ENCODE measurements at regions not wholly inside any gene's neighbourhood (a gene's known extent, or its start where the extent isn't known, plus 50 kb on each side); places are given as distances from the start of the nearest gene placed in this dataset.

DNA sequence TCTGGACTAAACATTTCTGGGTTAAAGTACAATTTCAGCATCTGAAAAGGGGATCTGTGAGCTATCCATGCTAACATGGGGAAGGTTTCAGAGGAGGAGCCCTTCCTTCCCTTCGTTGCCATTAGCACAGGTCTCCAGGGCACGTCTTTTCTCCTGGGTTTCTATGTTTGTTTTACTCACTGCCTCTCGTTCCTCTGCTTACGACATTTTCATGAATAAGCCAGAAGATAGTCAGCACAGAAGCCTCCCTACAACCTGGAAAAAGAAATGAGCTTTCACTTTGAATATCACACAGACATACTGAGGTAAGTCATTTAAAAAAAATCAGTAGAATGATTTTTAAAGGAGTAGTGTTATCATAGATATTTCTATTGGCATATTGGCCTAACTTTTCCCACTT is 117.2 kb upstream of the KCNMB2 start:
- Mint-ChIP-seq H3K4me3 (ENCODE audit: low read depth, unreplicated experiment) (no peak overlapping the region), H3K4me1 (ENCODE audit: low read depth, unreplicated experiment) (peaks cover 26% of the 10 kb centered on the region), H3K36me3 (ENCODE audit: insufficient read depth, unreplicated experiment) (no peaks in the 10 kb centered on the region), H3K9me3 (ENCODE audit: low read depth, unreplicated experiment) (no peaks in the 10 kb centered on the region), H3K27ac (ENCODE audit: unreplicated experiment) (no peak overlapping the region), H3K27me3 (ENCODE audit: unreplicated experiment) (no peaks in the 10 kb centered on the region)
- no TSS peak for BruUV-seq (replicated peaks)
- no peak for DNase-seq
- CTCF ChIA-PET = interaction anchor here (0.6 kb wide), 1 partner anchor 1770 kb away, joined by 3 read pairs; no protein-coding TSS in a partner anchor
- intact Hi-C loops (cut with micrococcal nuclease; ENCODE audit: unreplicated experiment) = no loop called here
- TF ChIP-seq, protein P1, sequence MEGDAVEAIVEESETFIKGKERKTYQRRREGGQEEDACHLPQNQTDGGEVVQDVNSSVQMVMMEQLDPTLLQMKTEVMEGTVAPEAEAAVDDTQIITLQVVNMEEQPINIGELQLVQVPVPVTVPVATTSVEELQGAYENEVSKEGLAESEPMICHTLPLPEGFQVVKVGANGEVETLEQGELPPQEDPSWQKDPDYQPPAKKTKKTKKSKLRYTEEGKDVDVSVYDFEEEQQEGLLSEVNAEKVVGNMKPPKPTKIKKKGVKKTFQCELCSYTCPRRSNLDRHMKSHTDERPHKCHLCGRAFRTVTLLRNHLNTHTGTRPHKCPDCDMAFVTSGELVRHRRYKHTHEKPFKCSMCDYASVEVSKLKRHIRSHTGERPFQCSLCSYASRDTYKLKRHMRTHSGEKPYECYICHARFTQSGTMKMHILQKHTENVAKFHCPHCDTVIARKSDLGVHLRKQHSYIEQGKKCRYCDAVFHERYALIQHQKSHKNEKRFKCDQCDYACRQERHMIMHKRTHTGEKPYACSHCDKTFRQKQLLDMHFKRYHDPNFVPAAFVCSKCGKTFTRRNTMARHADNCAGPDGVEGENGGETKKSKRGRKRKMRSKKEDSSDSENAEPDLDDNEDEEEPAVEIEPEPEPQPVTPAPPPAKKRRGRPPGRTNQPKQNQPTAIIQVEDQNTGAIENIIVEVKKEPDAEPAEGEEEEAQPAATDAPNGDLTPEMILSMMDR (IDR thresholded peaks at IDR 0.05; ENCODE audit: unreplicated experiment) = no peak

- no peak for DNase-seq
- Mint-ChIP-seq H3K27me3 (ENCODE audit: unreplicated experiment) (no peaks in the 10 kb centered on the region), H3K9me3 (ENCODE audit: low read depth, unreplicated experiment) (no peaks in the 10 kb centered on the region), H3K36me3 (ENCODE audit: insufficient read depth, unreplicated experiment) (no peaks in the 10 kb centered on the region), H3K27ac (ENCODE audit: unreplicated experiment) (no peak overlapping the region), H3K4me1 (ENCODE audit: low read depth, unreplicated experiment) (peaks cover 26% of the 10 kb centered on the region), H3K4me3 (ENCODE audit: low read depth, unreplicated experiment) (no peak overlapping the region)
- intact Hi-C loops (cut with micrococcal nuclease; ENCODE audit: unreplicated experiment) = no loop called here
- TF ChIP-seq, protein P1 (IDR thresholded peaks at IDR 0.05; ENCODE audit: unreplicated experiment) = no peak
- no TSS peak for BruUV-seq (replicated peaks)
- CTCF ChIA-PET = no interaction called here
These were observed 116.2 kb upstream of the KCNMB2 start for GRCh38 chr3:178420033-178420432.

GRCh38 chr3:178421069-178421468 is 115.2 kb upstream of the KCNMB2 start:
- Mint-ChIP-seq H3K4me3 (ENCODE audit: low read depth, unreplicated experiment) (no peak overlapping the region), H3K36me3 (ENCODE audit: insufficient read depth, unreplicated experiment) (no peaks in the 10 kb centered on the region), H3K27ac (ENCODE audit: unreplicated experiment) (no peak overlapping the region), H3K4me1 (ENCODE audit: low read depth, unreplicated experiment) (peaks cover 26% of the 10 kb centered on the region), H3K9me3 (ENCODE audit: low read depth, unreplicated experiment) (no peaks in the 10 kb centered on the region), H3K27me3 (ENCODE audit: unreplicated experiment) (no peaks in the 10 kb centered on the region)
- TF ChIP-seq, protein P1 (IDR thresholded peaks at IDR 0.05; ENCODE audit: unreplicated experiment) = no peak
- DNase-seq = no peak
- CTCF ChIA-PET = no interaction called here
- BruUV-seq (replicated peaks) = no TSS peak
- intact Hi-C loops (cut with micrococcal nuclease; ENCODE audit: unreplicated experiment) = no loop called here

DNA sequence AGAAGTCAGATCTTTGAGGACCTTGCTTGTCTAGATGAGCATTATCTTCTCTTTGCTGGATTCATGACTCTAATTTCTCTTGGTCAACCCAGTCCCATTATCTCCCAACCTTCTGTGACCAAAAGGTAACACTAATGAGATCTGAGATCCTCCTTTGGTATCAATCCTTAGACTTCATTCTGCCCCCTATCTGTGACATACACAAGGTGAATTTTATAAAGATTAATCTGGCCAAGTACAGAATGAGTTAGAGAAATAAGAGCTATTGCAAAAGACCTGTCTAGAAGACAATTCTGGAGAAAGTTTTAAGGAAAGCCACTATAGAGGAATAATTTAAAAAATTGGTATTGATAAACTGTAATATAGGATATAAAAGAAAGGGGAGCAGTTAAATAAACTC is 113.8 kb upstream of the KCNMB2 start:
- TF ChIP-seq, protein P1 (IDR thresholded peaks at IDR 0.05; ENCODE audit: unreplicated experiment) = no peak
- H3K36me3 Mint-ChIP-seq (ENCODE audit: insufficient read depth, unreplicated experiment) = no peaks in the 10 kb centered on the region
- DNase-seq = no peak
- no TSS peak for BruUV-seq (replicated peaks)
- no peaks in the 10 kb centered on the region for H3K9me3 Mint-ChIP-seq (ENCODE audit: low read depth, unreplicated experiment)
- H3K4me3 Mint-ChIP-seq (ENCODE audit: low read depth, unreplicated experiment) = no peak overlapping the region
- CTCF ChIA-PET = no interaction called here
- intact Hi-C loops (cut with micrococcal nuclease; ENCODE audit: unreplicated experiment) = no loop called here
- H3K27ac Mint-ChIP-seq (ENCODE audit: unreplicated experiment) = no peak overlapping the region
- no peaks in the 10 kb centered on the region for H3K27me3 Mint-ChIP-seq (ENCODE audit: unreplicated experiment)
- H3K4me1 Mint-ChIP-seq (ENCODE audit: low read depth, unreplicated experiment) = peaks cover 26% of the 10 kb centered on the region

Measured in Calu3 (cell line).